ENCODE measurements at regions not wholly inside any gene's neighbourhood (a gene's known extent, or its start where the extent isn't known, plus 50 kb on each side); places are given as distances from the start of the nearest gene placed in this dataset.
A peak's percentile ranks its signal among the peaks of the same experiment; 100 is the strongest.

DNA sequence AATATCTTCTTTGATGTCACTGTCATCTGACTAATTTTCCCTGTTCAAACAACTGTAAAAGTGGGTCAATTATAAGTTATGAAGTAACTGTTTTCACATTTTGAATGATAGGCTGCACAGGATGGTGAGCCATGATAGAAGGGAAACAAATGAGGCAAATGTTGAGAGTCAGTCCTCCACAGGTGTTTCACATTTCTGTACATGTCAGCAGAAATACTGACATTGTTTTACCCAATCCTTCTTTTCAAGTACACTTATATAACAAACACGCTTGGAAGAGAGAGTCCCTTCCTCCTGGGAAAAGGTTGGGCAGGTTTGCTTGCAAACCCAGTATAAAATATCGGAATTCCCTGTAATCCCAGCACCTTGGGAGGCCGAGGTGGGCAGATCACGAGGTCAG lies 1251.5 kb downstream of the SLC16A7 start:
- WGBS, 2 donors, result 75 to 88% methylated on average over 4 of the region's 4 CpGs
- Histone ChIP-seq H3K4me1 (no peaks in the 10 kb centered on the region), H3K27me3 (no peaks in the 10 kb centered on the region), H3K4me3 (no peak overlapping the region), H3K9me3 (no peaks in the 10 kb centered on the region), H3K36me3 (no peaks in the 10 kb centered on the region), H3K27ac (no peak overlapping the region)
- no peak for ATAC-seq (ENCODE audit: low FRiP score in 2 of 2)
- no peak for DNase-seq
- TF ChIP-seq POLR2A (IDR thresholded peaks at IDR 0.05) (no peak), EP300 (IDR thresholded peaks at IDR 0.05) (no peak), POLR2AphosphoS5 (IDR thresholded peaks at IDR 0.05) (no peak)
- TF ChIP-seq, protein P1, sequence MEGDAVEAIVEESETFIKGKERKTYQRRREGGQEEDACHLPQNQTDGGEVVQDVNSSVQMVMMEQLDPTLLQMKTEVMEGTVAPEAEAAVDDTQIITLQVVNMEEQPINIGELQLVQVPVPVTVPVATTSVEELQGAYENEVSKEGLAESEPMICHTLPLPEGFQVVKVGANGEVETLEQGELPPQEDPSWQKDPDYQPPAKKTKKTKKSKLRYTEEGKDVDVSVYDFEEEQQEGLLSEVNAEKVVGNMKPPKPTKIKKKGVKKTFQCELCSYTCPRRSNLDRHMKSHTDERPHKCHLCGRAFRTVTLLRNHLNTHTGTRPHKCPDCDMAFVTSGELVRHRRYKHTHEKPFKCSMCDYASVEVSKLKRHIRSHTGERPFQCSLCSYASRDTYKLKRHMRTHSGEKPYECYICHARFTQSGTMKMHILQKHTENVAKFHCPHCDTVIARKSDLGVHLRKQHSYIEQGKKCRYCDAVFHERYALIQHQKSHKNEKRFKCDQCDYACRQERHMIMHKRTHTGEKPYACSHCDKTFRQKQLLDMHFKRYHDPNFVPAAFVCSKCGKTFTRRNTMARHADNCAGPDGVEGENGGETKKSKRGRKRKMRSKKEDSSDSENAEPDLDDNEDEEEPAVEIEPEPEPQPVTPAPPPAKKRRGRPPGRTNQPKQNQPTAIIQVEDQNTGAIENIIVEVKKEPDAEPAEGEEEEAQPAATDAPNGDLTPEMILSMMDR (IDR thresholded peaks at IDR 0.05), result no peak

DNA sequence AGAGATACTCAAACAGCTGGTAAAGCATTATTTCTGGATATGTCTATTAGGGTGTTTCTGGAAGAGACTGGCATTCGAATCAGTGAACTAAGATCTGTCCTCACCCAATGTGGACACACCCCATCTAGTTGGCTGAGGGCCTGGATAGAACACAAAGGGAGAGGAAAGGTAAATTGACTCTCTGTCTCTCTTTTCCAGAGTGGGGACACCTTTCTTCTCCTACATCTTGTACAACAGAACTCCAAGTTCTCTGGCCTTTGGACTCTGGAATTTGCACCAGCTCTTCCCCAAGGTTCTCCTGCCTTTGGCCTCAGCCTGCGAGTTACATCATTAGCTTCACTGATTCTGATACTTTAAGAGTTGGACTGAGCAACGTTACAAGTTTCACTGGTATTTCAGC lies 1253.9 kb downstream of the SLC16A7 start:
- no peaks in the 10 kb centered on the region for H3K9me3 ChIP-seq
- H3K27ac ChIP-seq, result no peak overlapping the region
- H3K4me3 ChIP-seq, result no peak overlapping the region
- WGBS, 2 donors, result 58 to 63% methylated on average over 3 of the region's 3 CpGs
- no peak for DNase-seq
- H3K4me1 ChIP-seq, result no peaks in the 10 kb centered on the region
- no peaks in the 10 kb centered on the region for H3K36me3 ChIP-seq
- no peak for TF ChIP-seq EP300 (IDR thresholded peaks at IDR 0.05)
- TF ChIP-seq POLR2AphosphoS5 (IDR thresholded peaks at IDR 0.05), result no peak
- TF ChIP-seq POLR2A (IDR thresholded peaks at IDR 0.05), result no peak
- TF ChIP-seq, protein P1 (IDR thresholded peaks at IDR 0.05), result no peak
- ATAC-seq (ENCODE audit: low FRiP score in 2 of 2), result no peak
- no peaks in the 10 kb centered on the region for H3K27me3 ChIP-seq

DNA sequence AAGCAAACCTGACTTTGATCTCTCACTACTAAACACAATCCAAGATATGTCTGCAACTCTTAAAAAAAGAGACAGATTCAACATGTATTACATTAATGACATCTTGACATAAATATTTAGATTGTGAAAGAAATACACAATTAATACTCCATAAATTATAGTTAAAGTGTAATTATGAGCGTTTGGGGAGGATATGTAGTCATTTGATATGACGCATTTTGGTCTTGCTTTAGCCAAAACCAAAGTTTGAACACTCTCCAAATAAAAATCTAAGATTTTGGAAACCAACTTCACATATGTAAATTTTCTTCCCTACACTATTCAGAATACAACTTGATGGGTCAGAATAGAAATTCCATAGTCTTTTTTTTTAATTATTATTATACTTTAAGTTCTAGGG lies 1257.6 kb downstream of the SLC16A7 start:
- H3K36me3 ChIP-seq, result no peaks in the 10 kb centered on the region
- ATAC-seq (ENCODE audit: low FRiP score in 2 of 2), result no peak
- 54 to 56% methylated on average over 2 of the region's 2 CpGs for WGBS, 2 donors
- TF ChIP-seq, protein P1 (IDR thresholded peaks at IDR 0.05), result no peak
- no peak for TF ChIP-seq EP300 (IDR thresholded peaks at IDR 0.05)
- TF ChIP-seq POLR2AphosphoS5 (IDR thresholded peaks at IDR 0.05), result no peak
- no peak for TF ChIP-seq POLR2A (IDR thresholded peaks at IDR 0.05)
- no peak for DNase-seq
- H3K9me3 ChIP-seq, result no peaks in the 10 kb centered on the region
- no peaks in the 10 kb centered on the region for H3K27me3 ChIP-seq
- no peak overlapping the region for H3K4me3 ChIP-seq
- H3K4me1 ChIP-seq, result no peaks in the 10 kb centered on the region
- H3K27ac ChIP-seq, result no peak overlapping the region

DNA sequence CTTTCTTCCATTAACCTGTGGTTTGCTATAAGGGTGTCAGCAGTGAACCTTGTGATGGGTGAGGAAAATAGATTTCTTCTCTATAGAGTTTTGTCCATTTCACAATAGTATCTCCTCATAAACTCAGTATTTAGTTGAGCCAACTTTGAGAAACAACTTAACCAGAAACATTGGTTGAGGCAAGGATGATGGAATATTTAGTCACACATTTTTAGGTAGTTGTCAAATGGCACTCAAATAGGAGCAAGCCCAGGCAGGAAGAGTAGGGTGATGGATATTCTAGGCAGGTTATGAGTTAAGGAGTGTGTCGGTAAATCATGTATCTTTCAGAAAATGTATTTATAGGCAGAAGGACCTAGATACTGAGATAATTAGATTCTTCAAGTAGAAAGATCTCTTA lies 1267.6 kb downstream of the SLC16A7 start:
- ATAC-seq (ENCODE audit: low FRiP score in 2 of 2), result no peak
- DNase-seq, result no peak
- Histone ChIP-seq H3K9me3 (no peaks in the 10 kb centered on the region), H3K27ac (no peak overlapping the region), H3K27me3 (no peaks in the 10 kb centered on the region), H3K4me3 (no peak overlapping the region), H3K36me3 (no peaks in the 10 kb centered on the region), H3K4me1 (no peaks in the 10 kb centered on the region)
- no peak for TF ChIP-seq POLR2A (IDR thresholded peaks at IDR 0.05)
- no peak for TF ChIP-seq POLR2AphosphoS5 (IDR thresholded peaks at IDR 0.05)
- TF ChIP-seq, protein P1 (IDR thresholded peaks at IDR 0.05), result no peak
- no peak for TF ChIP-seq EP300 (IDR thresholded peaks at IDR 0.05)
- 92 to 97% methylated on average over 1 of the region's 1 CpG for WGBS, 2 donors

DNA sequence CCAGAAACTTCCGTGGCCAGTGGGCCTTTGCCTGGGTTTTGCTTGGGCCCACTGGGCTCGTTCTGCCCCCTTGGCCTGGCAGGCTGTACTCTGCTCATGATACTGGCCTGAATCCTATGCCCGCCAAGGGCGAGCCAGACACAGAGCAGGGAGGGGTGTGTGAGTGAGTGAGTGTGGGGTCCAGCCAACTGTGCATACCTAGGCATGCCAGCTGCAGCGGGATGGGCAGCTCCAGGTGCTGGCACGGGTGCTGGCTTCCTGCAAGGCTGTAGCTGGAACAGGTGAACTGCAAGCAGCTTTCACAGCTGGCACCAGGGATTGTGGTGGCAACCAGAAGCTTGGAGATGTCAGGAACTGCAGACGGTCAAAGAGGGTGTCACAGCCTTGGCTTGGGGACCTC lies 1276.4 kb downstream of the SLC16A7 start:
- Histone ChIP-seq H3K4me3 (no peak overlapping the region), H3K36me3 (no peaks in the 10 kb centered on the region), H3K9me3 (no peaks in the 10 kb centered on the region), H3K4me1 (no peaks in the 10 kb centered on the region), H3K27ac (no peak overlapping the region), H3K27me3 (no peaks in the 10 kb centered on the region)
- TF ChIP-seq POLR2AphosphoS5 (IDR thresholded peaks at IDR 0.05) (no peak), EP300 (IDR thresholded peaks at IDR 0.05) (no peak), POLR2A (IDR thresholded peaks at IDR 0.05) (no peak)
- TF ChIP-seq, protein P1 (IDR thresholded peaks at IDR 0.05), result no peak
- DNase-seq, result peak in 1 of 2 donors; percentile 33
- WGBS, 2 donors, result 71 to 76% methylated on average over 6 to 7 of the region's 7 CpGs
- peak in 1 of 2 donors; percentile 55 for ATAC-seq (ENCODE audit: low FRiP score in 2 of 2)
